Heart right ventricle (tissue), 16 donors: ENCODE measurements at regions not wholly inside any gene's neighbourhood (a gene's known extent, or its start where the extent isn't known, plus 50 kb on each side); places are given as distances from the start of the nearest gene placed in this dataset.

Experiments
- ATAC-seq, 8 donors: fragments of 200-7000 bp; cut with Tn5 transposase; one replicate each; pipeline ENCODE4 v1.9.1; 2020; ENCODE audit warnings: mild to moderate bottlenecking in 8 of 8, moderate library complexity in 8 of 8, moderate number of reproducible peaks in 1 of 8
- DNase-seq, 2 donors: peaks; one replicate each; pipeline ENCODE4 v3.0.0-alpha.2; 2020
- H3K27ac ChIP-seq, 10 donors: fragments of 200-600 bp; sonication (generic) in 2 of 10; one replicate each; pipeline versions ENCODE4 v1.5.0 to v1.8.0; 2020 to 2022; ENCODE audit warnings: mild to moderate bottlenecking in 3 of 10
- H3K27me3 ChIP-seq, 7 donors: fragments of 200-600 bp; one replicate each; pipeline ENCODE4 v1.8.0; 2021 to 2022; ENCODE audit warnings: mild to moderate bottlenecking in 2 of 7
- H3K36me3 ChIP-seq, 9 donors: fragments of 200-600 bp; sonication (generic) in 1 of 9; one replicate each; pipeline versions ENCODE4 v1.5.0 to v1.8.0; 2020 to 2022; ENCODE audit warnings: mild to moderate bottlenecking in 2 of 9
- H3K4me1 ChIP-seq, 9 donors: fragments of 200-600 bp; sonication (generic) in 1 of 9; one replicate each; pipeline versions ENCODE4 v1.5.0 to v1.8.0; 2020 to 2022; ENCODE audit warnings: mild to moderate bottlenecking in 4 of 9
- H3K4me3 ChIP-seq, 10 donors: fragments of 200-600 bp; sonication (generic) in 2 of 10; one replicate each; pipeline versions ENCODE4 v1.5.0 to v1.8.0; 2020 to 2022; ENCODE audit warnings: mild to moderate bottlenecking in 7 of 10, moderate library complexity in 2 of 10
- H3K9me3 ChIP-seq, 11 donors: fragments of 200-600 bp in 10 of 11; sonication (generic) in 2 of 11; one replicate each; pipeline versions ENCODE4 v1.5.0 to v1.8.0; 2013 to 2022; ENCODE audit warnings: mild to moderate bottlenecking in 2 of 11, control low read depth in 1 of 11, moderate library complexity in 1 of 11
- CTCF ChIP-seq, 9 donors: fragments of 200-600 bp; sonication (generic) in 2 of 9; IDR thresholded peaks; one replicate each; pipeline versions ENCODE4 v1.5.0 to v1.8.0; 2021 to 2022; ENCODE audit warnings: antibody characterized with exemption in 9 of 9, mild to moderate bottlenecking in 5 of 9, moderate library complexity in 1 of 9
- WGBS, 2 donors: extraction: QIAGEN DNeasy Blood & Tissue Kit; methylation state at CpG; one replicate each; pipeline ENCODE4 v1.1.7; 2013; ENCODE audit warnings: inconsistent platforms in 1 of 2; 5-methylcytosine and 5-hydroxymethylcytosine counted together
- intact Hi-C, 10 donors: fragments of 100-400 bp; cut with DNase I; formaldehyde crosslinking; loops; one replicate each; pipeline versions ENCODE4 v1.11.1 to v1.14.2; 2022
- donor health status: Arrhythmogenic right ventricular cardiomyopathy.
- donor health status: ischemic (EF 13 %, LVEDD 7.1; RV severe dilation, severe dysfunction).
- donor health status: healthy with polysubstance abuse.
- donor health status: DM: no; HTN: yes; CAD: no.
- donor health status: DM: no; HTN: no; CAD: no.
- donor health status: ischemic (EF 25% LVEDD 6.9; RV normal size, moderate dysfunction).
- donor health status: ischemic (EF 25% LVEDD 5.7; RV mildly dilated, moderate dysfunction).
- donor health status: healthy.
- donor health status: DM: yes; HTN: yes; CAD: no.
- donor health status: Ischemic cardiomyopathy.
- donor health status: ischemic (EF 35%, LVEDD 5.7; RV mildly dilated, moderate dysfunction).
- donor health status: nonischemic (EF 11% LVEDD 7.7; RV severe dilation, severe dysfunction).
- donor health status: DM: yes; HTN: yes; CAD: no.
- donor health status: PGD.
- donor health status: ischemic (EF 29% LVEDD 5.4; RV normal size, mild dysfunction).
- donor health status: nonischemic (EF 23%, LVEDD 6.1; RV moderate dilation, normal function).

GRCh38 chr3:115381931-115382330 lies 234.8 kb upstream of the ZBTB20 start:
- no peak overlapping the region for H3K4me3 ChIP-seq
- peaks cover 0 to 13% (median 4%) of the 10 kb centered on the region in 9 donors for H3K4me1 ChIP-seq
- ATAC-seq = no peak
- H3K36me3 ChIP-seq = no peaks in the 10 kb centered on the region
- intact Hi-C loops = loop anchor here in 1 of 10 donors (10.0 kb wide), 1 partner anchor 113 kb away; no protein-coding TSS in a partner anchor
- H3K27ac ChIP-seq = peak overlapping the region in 5 of 10 donors; percentile 4 to 42 (median 23)
- H3K27me3 ChIP-seq = no peaks in the 10 kb centered on the region
- 60 to 69% methylated on average over 1 of the region's 1 CpG for WGBS, 2 donors
- DNase-seq = no peak
- no peak for TF ChIP-seq CTCF (IDR thresholded peaks at IDR 0.05)
- peaks cover 0 to 9% (median 0%) of the 10 kb centered on the region in 11 donors for H3K9me3 ChIP-seq

DNA sequence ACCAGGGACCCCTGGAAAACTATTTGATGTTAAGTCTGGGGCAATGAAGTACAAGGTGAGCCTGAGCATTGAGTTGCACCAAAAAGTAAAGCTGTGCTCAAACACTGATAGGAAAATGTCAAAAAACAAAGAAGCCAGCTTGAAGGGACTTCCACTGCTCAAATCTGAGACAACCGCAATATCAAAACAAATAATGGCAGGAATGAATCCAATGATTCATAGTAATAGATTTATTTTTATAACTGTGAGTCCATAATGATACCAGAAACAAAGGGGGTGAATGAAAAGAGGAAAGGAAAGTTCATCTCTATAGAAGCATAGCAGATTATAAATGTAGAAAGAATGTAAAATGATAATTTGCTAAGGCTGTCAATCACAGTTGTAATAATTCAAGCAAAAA lies 237.3 kb upstream of the ZBTB20 start:
- intact Hi-C loops = loop anchor here in 1 of 10 donors (10.0 kb wide), 1 partner anchor 110 kb away; no protein-coding TSS in a partner anchor
- Histone ChIP-seq H3K4me3 (no peak overlapping the region), H3K27me3 (no peaks in the 10 kb centered on the region), H3K9me3 (peaks cover 0 to 9% (median 0%) of the 10 kb centered on the region in 11 donors), H3K27ac (no peak overlapping the region), H3K36me3 (no peaks in the 10 kb centered on the region), H3K4me1 (peaks cover 0 to 32% (median 17%) of the 10 kb centered on the region in 9 donors)
- 90 to 92% methylated on average over 1 of the region's 1 CpG for WGBS, 2 donors
- no peak for DNase-seq
- ATAC-seq = no peak
- TF ChIP-seq CTCF (IDR thresholded peaks at IDR 0.05) = no peak

- no peak for ATAC-seq
- intact Hi-C loops = loop anchor here in 1 of 10 donors (10.0 kb wide), 1 partner anchor 109 kb away; no protein-coding TSS in a partner anchor
- no peak overlapping the region for H3K27ac ChIP-seq
These were observed 237.3 kb upstream of the GAP43 start for GRCh38 chr3:115385774-115386730.

More at GRCh38 chr3:115385774-115386730, 237.3 kb upstream of the GAP43 start:
- Histone ChIP-seq H3K4me3 (no peak overlapping the region), H3K27me3 (no peaks in the 10 kb centered on the region), H3K9me3 (peaks cover 0 to 9% (median 0%) of the 10 kb centered on the region in 11 donors), H3K4me1 (peaks cover 0 to 30% (median 17%) of the 10 kb centered on the region in 9 donors), H3K36me3 (no peaks in the 10 kb centered on the region)
- WGBS, 2 donors = 92% methylated on average over 7 of the region's 7 CpGs
- no peak for TF ChIP-seq CTCF (IDR thresholded peaks at IDR 0.05)
- DNase-seq = no peak
